HG03108 (cell line): ENCODE measurements at regions not wholly inside any gene's neighbourhood (a gene's known extent, or its start where the extent isn't known, plus 50 kb on each side); places are given as distances from the start of the nearest gene placed in this dataset.

ENCODE experiments used
- ATAC-seq: cut with Tn5 transposase; IDR thresholded peaks from one replicate; pipeline ENCODE4 v1.9.1; 2021; ENCODE audit warnings: moderate library complexity; ENCODE audit not compliant: unreplicated experiment

DNA sequence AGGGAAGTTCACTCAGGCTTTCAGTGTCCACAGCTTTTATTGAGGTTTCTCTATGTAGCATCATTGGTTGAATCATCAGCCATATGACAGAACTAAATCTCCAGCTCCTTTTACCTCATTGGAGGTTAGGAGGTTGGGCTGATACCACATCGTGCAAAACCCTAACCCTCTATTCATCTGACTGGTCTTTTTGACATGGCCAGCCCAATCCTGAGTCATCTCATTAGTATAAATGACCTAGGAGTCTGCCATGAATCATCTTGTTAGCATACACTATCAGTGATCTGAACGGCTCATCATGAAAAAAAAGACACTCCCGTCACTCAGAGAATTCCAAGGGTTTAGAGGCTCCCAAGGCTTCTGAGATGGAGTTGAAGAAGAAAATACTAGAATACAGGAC is 669.8 kb upstream of the POT1 start:
- ATAC-seq: no peak

GRCh38 chr7:125592331-125592730 is 662.7 kb upstream of the POT1 start:
- no peak for ATAC-seq

DNA sequence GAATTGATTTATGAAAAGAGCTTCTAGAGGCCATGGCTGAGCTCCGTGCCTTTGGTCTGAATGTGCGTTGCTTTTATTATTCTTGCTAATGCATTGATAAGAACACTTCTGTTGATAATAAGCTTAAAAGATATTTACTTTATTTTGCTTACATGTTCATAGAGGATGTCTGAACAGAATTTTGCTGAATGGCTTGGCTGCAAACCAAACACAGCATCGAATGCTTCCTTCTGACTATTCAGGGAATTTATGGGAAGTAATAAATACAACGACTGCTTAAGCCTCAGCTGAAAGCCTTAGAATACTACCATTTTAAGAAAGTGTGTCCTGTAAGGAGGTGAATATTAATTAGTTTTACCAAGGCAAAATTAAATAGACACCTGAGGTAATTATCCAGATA is 643.5 kb upstream of the POT1 start:
- ATAC-seq: no peak

- no peak for ATAC-seq
Measured at GRCh38 chr7:125572414-125572813, 642.8 kb upstream of the POT1 start.

DNA sequence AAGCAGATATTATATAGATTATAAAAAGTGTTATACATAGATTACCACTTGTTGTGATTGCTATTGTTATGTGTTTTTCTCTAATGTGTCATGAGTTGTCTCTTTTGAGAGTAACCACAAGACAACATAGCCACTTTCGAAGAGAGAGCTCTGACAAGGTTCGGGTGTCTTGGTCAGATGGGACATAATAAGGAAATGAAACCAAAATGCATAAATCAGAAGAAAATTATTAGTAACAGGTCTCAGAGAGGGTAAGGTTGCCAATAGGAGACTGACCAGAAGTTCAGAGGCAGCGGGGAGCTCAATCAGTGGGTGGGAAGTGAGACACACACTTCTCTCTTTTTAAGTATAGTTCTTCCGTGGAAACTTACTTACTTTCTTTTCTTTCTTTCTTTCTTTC is 639.2 kb upstream of the POT1 start:
- peak; percentile 82 for ATAC-seq

DNA sequence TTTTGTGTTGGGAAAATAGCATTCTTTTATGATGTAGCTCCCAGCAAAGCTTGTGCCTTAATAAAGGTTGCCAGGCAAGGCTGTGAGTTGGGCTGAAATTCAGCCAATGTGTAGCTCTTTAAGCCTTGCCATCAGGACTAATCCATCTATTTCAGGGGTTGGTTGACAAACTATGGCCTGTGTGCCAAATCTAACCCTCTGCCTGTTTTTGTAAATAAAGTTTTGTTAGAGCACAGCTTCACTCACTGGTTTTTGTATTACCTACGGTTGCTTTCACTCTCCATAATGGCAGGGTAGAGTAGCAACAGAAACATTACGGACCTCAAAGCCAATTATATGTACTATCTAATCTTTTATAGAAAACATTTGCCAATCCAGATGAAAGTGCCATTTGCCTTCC is 638.1 kb upstream of the POT1 start:
- ATAC-seq: no peak

DNA sequence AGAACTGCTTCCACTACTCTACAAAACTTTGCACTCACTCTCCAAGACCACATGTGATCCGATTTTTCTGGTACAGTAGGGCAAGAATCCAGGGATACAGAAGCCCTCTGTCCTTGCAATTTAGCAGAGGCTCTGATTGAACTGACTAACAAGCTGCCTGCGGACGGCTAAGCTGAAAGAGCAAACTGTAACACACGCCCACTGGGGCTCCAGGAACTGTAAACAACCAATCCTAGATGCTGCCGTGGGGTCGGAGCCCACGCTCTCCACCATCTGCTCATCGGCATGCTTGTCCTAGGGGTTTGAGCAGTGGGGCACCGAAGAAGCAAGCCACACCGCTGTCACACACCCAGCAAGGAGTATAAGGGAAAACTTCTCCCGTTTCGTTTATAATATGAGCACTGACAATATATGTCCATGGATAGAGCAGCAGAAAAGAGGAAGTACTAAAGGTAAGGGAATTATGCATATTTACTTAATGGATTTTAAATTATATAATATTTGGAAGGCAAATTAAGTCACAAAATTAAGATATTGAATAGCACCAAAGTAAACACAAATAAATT is 634.4 kb upstream of the POT1 start:
- no peak for ATAC-seq

DNA sequence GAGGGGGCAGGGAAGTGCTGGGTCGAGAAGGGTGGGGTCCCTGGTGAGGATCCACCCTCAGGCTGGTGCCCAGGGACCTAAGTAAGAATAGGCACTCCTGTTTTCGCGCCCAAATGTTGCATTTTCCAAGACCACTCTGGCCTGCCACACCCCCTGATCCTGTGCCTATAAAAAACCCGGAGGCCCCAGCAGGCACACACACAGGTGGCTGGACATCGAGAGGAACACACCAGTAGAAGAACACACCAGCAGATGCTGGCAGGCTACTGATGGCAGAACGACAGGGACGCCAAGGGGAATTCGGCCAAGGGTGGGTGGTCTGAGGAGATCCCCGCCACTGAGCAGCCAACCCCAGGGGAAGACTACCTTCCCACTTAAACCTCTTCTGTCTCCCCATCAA is 633.9 kb upstream of the POT1 start:
- ATAC-seq: no peak

GRCh38 chr7:125561006-125561405 is 631.4 kb upstream of the POT1 start:
- ATAC-seq: no peak

DNA sequence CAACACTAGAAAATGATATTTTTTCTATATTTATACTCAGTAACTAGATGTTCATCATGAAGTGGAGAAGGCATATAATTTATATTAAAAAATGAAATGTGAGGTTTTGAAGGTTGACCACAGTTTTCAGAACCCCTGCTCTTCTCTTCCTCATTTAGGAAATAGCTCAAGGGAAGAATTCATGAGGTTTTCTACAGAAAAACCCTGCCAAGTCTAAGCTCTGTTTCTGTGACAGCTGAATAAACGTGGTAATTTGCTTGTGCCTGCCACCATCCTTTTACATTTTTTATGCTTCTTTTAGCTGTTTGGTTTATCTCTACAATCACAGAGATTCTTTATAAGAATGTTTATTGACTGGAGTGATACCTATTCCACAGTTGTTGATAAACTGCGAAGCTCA is 630.3 kb upstream of the POT1 start:
- ATAC-seq: no peak

- no peak for ATAC-seq
Measured at GRCh38 chr7:125555916-125556315, 626.3 kb upstream of the POT1 start.

DNA sequence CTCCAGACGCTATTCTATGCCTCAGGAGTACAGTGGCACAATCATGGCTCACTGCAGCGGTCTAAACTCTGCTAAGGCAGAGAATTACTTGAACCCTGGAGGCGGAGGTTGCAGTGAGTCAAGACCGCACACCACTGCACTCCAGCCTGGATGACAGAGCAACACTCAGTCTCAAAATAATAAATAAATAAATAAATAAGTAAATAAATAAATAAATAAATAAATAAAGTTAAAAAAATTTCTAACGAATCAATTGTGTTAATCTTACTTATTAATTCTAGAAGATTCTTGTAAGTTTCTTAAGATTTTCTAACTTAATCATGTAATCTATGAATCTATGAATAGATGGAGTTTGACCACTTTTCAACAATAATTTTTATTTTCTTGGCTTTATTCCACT is 621.4 kb upstream of the POT1 start:
- ATAC-seq: no peak

DNA sequence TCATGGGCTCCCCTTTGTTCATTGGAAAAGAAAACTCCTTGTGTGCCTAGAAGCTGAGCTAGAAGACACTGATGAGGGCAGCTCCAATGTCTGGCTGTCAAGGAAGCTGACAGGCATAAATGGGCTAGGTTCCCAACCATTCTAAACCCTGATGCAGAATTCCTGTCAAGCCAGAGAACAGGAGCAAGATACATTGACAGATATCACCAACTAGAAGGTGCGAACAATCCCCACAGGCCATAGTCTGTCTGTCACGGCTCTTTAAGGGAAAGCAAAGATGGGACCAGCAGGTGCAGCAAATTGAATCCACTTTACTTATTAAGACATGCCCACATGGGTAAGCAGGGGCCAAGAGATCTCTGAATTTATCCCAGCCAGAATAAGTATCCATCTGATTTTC is 617.9 kb upstream of the POT1 start:
- no peak for ATAC-seq

DNA sequence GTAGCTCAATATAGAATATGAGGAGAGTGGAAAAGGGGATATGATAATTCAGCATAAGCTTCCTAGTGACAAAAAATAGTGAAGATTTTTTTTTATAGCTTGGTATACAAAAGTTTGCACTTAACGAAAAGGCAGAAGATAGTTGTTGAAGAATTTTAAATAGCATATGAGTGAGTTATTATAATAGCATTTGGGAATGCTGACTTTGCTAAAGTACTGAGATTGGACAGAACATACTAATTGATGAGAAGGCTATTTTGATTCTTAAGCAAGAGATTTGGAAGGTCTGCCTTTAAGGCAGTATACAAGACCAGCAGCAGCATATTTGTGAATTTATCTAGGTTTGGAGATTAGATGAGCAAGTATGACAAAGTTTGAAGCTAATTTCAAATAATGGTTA is 600.9 kb upstream of the POT1 start:
- no peak for ATAC-seq

DNA sequence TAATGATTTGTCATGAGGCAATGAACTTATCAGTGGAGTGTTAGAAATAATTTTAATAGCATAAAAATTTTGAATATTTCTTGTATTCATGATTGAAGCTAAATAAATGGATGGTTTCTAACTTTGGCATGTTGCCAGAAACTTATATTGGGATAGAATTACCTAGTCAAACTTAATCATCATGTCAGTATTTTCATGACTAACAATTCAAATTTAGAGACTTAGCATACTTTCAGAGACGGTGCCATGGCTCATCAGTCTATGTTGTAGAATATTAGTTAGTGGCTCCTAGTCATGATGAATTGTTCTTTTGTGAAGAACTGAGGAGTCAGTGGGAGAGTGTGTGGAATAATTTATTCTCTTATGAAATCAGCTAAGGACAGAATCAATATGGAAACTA is 599.6 kb upstream of the POT1 start:
- ATAC-seq: no peak

- no peak for ATAC-seq
Measured at GRCh38 chr7:125526958-125527357, 597.3 kb upstream of the POT1 start.

- no peak for ATAC-seq
Measured at GRCh38 chr7:125526092-125526491, 596.5 kb upstream of the POT1 start.

GRCh38 chr7:125516194-125516593 is 586.6 kb upstream of the POT1 start:
- ATAC-seq: no peak

- ATAC-seq: no peak
Measured at GRCh38 chr7:125512373-125512772, 582.7 kb upstream of the POT1 start.

DNA sequence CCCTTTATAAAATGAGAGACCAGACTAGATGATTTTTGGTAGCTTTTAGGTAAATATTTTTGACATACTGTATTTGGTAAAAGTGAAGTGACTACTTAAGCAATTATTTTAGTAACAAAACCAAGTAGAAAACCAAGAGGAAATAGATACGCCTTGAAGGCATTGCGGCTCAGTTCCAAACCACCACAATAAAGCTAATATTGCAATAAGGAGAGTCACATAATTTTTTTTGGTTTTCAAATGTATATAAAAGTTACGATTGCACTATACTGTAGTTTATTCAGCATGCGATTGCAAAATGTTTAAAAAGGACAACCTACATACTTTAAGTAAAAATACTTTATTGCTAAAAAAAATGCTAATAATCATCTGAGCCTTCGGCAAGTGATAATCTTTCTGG is 581.7 kb upstream of the POT1 start:
- no peak for ATAC-seq

DNA sequence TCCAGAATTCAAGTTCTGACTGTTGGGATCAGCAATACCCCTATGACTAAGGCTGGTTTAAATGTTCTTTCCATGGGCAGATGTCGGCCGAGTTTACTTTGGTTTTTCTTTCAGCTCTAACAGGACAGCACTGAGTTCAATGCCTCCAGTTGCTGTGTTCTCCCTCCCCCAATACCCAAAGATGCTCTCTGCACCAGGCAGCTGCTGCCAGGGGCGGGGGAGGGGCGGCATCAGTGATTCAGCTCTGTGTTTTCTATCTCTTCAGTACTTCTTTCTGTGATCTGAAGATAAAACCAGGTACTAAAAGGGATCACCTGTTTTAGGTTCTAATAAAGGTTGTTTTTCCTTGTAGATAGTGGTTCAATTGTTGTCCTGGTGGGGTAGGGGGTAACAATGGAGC is 576.7 kb upstream of the POT1 start:
- ATAC-seq: no peak

DNA sequence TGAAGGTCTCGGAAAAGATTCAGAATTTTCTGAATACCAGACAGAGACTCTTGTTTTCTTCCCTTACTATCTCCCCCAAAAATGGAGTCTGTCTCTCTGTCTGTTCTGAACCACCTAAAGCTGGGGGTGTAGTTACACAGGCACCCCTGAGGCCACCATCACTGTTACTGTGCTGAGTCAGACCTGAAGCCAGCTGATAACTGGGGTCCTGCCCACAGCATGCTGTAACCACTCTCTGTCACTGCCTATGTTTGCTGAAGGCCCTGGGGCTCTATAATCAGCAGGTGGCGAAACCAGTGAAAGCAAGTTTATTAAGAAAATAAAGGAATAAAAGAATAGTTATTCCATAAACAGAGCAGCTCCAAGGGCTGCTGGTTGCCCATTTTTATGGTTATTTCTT is 575.2 kb upstream of the POT1 start:
- no peak for ATAC-seq

- no peak for ATAC-seq
Measured at GRCh38 chr7:125495997-125496396, 566.4 kb upstream of the POT1 start.

DNA sequence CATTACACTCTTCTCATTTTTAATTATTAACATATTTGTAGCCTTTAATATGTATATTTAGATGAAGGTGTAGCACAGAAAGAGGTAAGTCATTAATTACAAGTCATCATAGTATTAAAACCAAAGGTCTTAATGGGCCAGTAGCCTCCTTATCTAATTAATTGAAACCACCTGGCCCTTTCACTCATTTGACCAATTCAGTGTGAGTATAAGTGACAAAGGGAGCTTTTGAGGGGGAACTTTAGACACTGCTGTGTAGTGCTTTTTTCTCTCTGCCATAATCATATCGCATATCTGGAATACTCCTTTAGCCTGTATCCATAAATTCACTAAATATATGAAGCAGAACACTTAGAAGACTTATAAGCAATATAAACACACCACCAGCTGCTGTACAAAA is 562.9 kb upstream of the POT1 start:
- no peak for ATAC-seq
